Activated naive CD8-positive, alpha-beta T cell treated with anti-CD3 and anti-CD28 coated beads, Interleukin-2, amount 10 ng/mL, durations not matched to agents 7 days and 5 days (primary cell): ENCODE measurements at regions not wholly inside any gene's neighbourhood (a gene's known extent, or its start where the extent isn't known, plus 50 kb on each side); places are given as distances from the start of the nearest gene placed in this dataset.

Source experiments
- ATAC-seq: fragments of 150-1000 bp; cut with Tn5 transposase; one replicate; pipeline ENCODE4 v1.10.0; 2021; ENCODE audit warnings: low read depth, moderate library complexity
- POLR2A ChIA-PET: fragments of 350-600 bp; sonication (Branson Sonifier 250); formaldehyde crosslinking; loops from one replicate; lab custom pipeline; 2021; ENCODE audit warnings: antibody characterized with exemption; lab: Charles Lee
- DNase-seq: peaks from one replicate; pipeline ENCODE4 v3.0.0; 2021
- H3K27ac Mint-ChIP-seq: one replicate; pipeline ENCODE4 v1.8.0; 2022; ENCODE audit warnings: mild to moderate bottlenecking, mixed read lengths
- H3K27me3 Mint-ChIP-seq: one replicate; pipeline ENCODE4 v1.8.0; 2022; ENCODE audit warnings: mild to moderate bottlenecking, moderate library complexity, mixed read lengths
- H3K36me3 Mint-ChIP-seq: one replicate; pipeline ENCODE4 v1.8.0; 2021; ENCODE audit warnings: mild to moderate bottlenecking, mixed read lengths
- H3K4me1 Mint-ChIP-seq: one replicate; pipeline ENCODE4 v1.8.0; 2021; ENCODE audit warnings: mixed read lengths
- H3K4me3 Mint-ChIP-seq: one replicate; pipeline ENCODE4 v1.8.0; 2022; ENCODE audit warnings: mild to moderate bottlenecking, moderate library complexity, mixed read lengths
- H3K9me3 Mint-ChIP-seq: one replicate; pipeline ENCODE4 v1.8.0; 2021; ENCODE audit warnings: mixed read lengths

DNA sequence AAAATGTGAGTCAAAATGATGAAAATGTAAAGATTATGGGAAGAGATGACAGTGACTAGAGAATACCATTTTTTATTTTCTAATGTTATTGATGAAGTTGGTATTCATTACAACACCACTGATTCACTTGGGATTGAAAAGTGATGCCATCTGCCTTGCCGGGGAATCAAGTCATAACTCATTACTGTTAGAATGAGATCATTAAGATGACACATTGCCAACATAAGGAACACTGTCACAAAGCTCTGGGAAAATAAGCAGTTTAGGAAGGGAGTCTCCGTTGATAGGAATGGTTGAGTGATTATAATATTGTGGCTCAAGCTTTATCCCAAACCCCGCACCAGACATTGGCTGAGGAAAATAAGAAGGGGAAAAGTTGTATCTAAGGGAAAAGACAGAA lies 121.5 kb upstream of the PLPP4 start:
- Mint-ChIP-seq H3K4me1 (no peaks in the 10 kb centered on the region), H3K27ac (no peak overlapping the region), H3K36me3 (no peaks in the 10 kb centered on the region), H3K9me3 (no peaks in the 10 kb centered on the region), H3K4me3 (no peak overlapping the region), H3K27me3 (peaks cover 2% of the 10 kb centered on the region)
- POLR2A ChIA-PET: no interaction called here
- no peak for ATAC-seq
- DNase-seq: no peak

DNA sequence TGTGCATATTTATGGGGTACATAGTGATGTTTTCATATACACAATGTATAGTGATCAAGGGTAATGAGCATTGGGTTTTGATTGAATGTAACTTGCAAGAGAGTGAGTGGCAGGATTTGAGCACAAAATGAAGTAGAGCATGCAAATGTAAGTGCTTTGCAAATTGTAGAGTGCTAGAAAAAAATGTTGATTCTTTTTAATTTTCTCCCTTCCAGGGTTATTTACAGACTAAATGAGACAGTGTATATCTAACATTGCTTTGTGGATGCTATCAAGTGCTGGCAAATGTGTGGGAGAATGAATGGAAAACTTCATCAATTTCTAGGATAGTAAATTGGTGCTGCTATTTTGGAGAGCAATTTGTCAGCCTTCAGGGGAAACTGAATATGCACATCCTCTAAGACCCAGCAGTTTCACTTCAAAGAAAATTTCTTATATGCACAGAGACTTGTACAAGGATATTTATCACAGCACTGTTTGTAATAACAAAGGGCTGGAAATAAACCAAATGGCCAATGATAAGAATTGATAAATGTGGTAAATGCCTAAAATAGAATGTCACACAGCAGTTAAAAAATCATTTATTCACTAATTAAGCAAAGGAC lies 120.6 kb upstream of the PLPP4 start:
- Mint-ChIP-seq H3K36me3 (no peaks in the 10 kb centered on the region), H3K27ac (no peak overlapping the region), H3K27me3 (peaks cover 2% of the 10 kb centered on the region), H3K4me3 (no peak overlapping the region), H3K9me3 (no peaks in the 10 kb centered on the region), H3K4me1 (no peaks in the 10 kb centered on the region)
- ATAC-seq (no peak), DNase-seq (no peak)
- POLR2A ChIA-PET: no interaction called here

DNA sequence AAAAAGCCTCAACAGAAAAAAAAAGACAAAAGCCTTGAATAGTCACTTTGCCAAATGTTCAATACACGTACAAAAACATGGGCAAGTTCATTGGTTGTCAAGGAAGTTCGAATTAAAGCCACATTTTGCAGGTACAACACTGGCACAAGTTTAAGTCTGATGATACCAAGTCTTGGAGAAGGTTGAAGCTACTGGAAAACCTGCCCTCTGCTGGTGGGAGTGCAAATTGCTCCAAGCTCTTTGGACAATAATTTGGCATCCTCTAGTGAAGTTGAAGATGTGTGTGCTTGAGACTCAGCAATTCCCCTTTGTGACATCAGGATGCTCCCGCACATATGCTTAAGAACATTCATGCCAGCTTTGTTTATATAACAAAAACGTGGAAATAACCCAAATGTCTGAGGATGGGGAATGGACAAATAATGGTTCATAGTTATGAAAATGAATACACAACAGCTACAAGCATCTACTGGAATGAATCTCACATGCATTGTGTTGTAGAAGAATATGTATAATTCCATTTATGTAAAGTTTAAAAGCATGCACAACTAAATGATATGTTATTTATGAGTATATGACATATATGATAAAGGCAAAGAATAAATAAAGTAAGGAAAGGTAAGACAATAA lies 120.0 kb upstream of the PLPP4 start:
- ATAC-seq (no peak), DNase-seq (peak; percentile 48)
- POLR2A ChIA-PET: no interaction called here
- Mint-ChIP-seq H3K4me3 (no peak overlapping the region), H3K36me3 (no peaks in the 10 kb centered on the region), H3K9me3 (no peaks in the 10 kb centered on the region), H3K27me3 (peaks cover 2% of the 10 kb centered on the region), H3K4me1 (no peaks in the 10 kb centered on the region), H3K27ac (no peak overlapping the region)

DNA sequence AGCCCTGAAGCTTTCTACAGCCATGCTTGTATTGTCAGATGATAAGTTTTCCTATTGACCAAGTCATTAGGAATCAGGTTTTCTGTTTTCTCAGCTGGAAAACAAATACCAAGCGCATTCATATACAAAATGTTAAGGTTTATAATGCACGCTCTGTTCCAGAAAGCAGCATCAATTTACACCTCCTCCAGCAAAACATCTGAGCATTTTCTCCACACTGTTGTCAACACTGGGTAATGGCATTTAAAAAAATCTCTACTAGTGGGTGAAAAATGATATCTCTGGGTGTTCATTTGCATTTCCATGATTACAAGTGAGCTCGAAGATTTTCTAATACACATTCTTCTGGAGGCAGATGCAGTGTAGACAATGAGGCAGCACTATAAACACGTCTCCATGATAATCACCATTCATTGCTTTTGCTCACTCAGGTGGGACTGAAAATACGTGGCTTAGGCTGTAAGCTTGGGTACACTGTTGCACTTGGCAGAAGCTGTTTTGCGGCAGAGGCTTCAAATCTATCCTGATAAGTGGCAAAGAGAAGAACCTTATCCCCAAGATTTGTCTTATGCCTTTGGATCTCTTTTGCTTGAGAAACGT lies 114.8 kb upstream of the PLPP4 start:
- no peaks in the 10 kb centered on the region for H3K9me3 Mint-ChIP-seq
- no peak overlapping the region for H3K4me3 Mint-ChIP-seq
- no peaks in the 10 kb centered on the region for H3K36me3 Mint-ChIP-seq
- DNase-seq (no peak), ATAC-seq (no peak)
- peaks cover 5% of the 10 kb centered on the region for H3K27me3 Mint-ChIP-seq
- H3K27ac Mint-ChIP-seq: no peak overlapping the region
- POLR2A ChIA-PET: no interaction called here
- no peaks in the 10 kb centered on the region for H3K4me1 Mint-ChIP-seq

DNA sequence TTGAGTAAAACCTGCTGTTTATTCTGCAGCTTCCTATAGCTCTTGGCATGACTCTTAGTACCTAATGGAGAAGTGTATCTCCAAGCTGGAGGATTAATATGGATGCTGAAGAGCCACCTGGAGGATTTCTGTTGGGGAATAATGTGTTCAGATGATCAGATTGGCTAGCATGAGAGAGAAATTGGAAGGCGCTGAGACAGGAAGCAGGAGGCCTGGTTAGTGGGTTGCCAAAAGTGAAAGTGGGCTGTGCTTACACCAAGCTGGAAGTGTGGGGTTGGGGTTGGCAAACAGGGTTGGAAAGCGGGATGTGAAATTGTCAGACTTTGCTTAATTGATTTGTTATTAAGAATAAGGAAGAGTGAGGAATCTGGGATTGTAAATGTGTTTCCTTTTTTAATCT lies 111.8 kb upstream of the PLPP4 start:
- Mint-ChIP-seq H3K36me3 (no peaks in the 10 kb centered on the region), H3K27me3 (peaks cover 3% of the 10 kb centered on the region), H3K9me3 (no peaks in the 10 kb centered on the region), H3K27ac (no peak overlapping the region), H3K4me1 (no peaks in the 10 kb centered on the region), H3K4me3 (no peak overlapping the region)
- no peak for ATAC-seq
- POLR2A ChIA-PET: no interaction called here
- DNase-seq: no peak

DNA sequence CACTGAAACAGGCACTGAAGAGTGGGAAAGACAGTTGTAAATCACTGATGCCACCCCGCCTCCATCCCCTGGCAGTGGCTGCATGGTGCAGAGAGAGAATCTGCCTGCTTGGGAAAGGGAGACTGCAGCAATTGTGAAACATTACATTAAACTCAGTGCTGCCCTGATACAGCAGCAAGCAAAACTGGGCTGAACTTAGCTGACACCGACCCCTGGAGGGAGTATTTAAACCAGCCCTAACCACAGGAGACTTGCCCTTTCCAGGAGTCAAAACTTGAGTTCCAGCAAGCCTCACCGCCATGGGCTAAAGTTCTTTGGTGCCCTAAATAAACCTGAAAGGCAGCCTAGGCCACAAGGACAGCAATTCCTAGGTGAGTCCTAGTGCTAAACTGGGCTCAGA lies 109.4 kb upstream of the PLPP4 start:
- DNase-seq: no peak
- POLR2A ChIA-PET: no interaction called here
- H3K4me1 Mint-ChIP-seq: no peaks in the 10 kb centered on the region
- H3K9me3 Mint-ChIP-seq: no peaks in the 10 kb centered on the region
- no peak overlapping the region for H3K27ac Mint-ChIP-seq
- ATAC-seq: no peak
- H3K27me3 Mint-ChIP-seq: peaks cover 3% of the 10 kb centered on the region
- no peak overlapping the region for H3K4me3 Mint-ChIP-seq
- H3K36me3 Mint-ChIP-seq: no peaks in the 10 kb centered on the region

DNA sequence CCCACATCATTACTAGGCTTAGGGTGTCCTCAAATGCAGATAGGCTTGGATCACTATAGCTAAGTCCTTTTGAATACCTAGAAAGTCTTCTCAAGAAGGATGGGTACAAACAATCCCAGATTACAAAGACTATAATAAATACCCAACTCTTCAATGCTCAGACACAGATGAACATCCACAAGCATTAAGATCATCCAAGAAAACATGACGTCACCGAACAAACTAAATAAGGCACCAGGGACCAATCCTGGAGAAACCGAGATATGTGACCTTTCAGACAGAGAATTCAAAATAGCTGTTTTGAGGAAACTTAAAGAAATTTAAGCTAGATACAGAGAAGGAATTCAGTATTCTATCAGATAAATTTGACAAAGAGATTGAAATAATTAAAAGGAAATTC lies 108.0 kb upstream of the PLPP4 start:
- Mint-ChIP-seq H3K9me3 (no peaks in the 10 kb centered on the region), H3K4me1 (no peaks in the 10 kb centered on the region), H3K27ac (no peak overlapping the region), H3K36me3 (no peaks in the 10 kb centered on the region), H3K4me3 (no peak overlapping the region), H3K27me3 (peaks cover 3% of the 10 kb centered on the region)
- DNase-seq (no peak), ATAC-seq (no peak)
- POLR2A ChIA-PET: no interaction called here

DNA sequence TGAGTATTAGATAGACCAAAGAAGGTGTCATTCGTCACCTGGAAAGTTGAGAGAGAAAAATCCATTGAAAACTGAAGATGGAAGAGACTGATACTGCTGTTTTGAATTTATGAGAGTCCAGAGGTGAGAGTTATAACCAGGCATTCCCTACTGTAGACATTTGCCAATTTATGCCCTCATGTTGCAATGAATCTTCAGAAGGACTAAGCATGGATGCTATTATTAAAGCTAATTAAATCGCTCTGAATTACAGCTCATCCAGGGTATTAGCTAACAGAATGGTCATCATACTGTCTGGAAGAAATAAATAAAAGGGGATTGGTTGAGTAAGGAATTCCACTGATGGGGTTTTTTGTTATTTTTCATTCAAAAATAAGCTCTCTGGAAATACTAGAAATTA lies 101.6 kb upstream of the PLPP4 start:
- Mint-ChIP-seq H3K27me3 (no peaks in the 10 kb centered on the region), H3K27ac (no peak overlapping the region), H3K4me1 (no peaks in the 10 kb centered on the region), H3K36me3 (no peaks in the 10 kb centered on the region), H3K9me3 (peaks cover 2% of the 10 kb centered on the region), H3K4me3 (no peak overlapping the region)
- POLR2A ChIA-PET: no interaction called here
- ATAC-seq (no peak), DNase-seq (no peak)

DNA sequence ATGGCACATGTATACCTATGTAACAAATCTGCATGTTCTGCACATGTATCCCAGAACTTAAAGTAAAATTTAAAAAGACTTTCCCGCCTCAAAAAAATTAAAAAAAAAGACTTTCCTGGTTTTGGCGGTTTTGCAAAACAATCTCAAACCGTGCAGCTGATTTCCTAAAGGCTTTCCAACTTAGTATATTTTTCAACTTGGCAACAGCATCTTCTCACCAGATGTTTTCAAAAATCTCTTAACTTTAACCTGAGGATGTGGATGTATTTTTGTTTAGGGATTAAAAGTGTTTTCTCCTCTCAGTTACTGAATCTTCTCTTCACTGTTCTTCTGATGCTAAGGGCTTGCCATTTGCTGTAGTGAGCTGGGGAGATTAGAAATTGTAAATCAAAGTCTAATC lies 96.5 kb upstream of the PLPP4 start:
- Mint-ChIP-seq H3K27me3 (no peaks in the 10 kb centered on the region), H3K9me3 (peaks cover 2% of the 10 kb centered on the region), H3K4me3 (no peak overlapping the region), H3K36me3 (no peaks in the 10 kb centered on the region), H3K27ac (no peak overlapping the region), H3K4me1 (no peaks in the 10 kb centered on the region)
- ATAC-seq (no peak), DNase-seq (no peak)
- POLR2A ChIA-PET: no interaction called here

DNA sequence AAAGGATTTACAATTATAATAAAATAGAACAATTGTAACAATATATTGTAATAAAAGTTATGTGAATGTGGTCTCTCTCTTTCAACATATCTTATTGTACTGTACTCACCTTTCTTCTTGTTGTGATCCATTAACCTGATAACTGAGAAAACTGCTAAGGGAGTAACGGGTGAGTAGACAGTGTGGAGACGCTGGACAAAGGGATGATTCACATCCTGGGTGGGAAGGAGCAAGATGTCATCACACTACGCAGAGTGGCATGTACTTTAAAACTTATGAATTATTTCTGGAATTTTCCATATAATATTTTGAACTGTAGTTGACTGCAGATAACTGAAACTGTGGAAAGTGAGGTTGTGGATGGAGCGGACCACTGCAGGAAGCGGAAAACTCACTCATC lies 91.2 kb upstream of the PLPP4 start:
- POLR2A ChIA-PET: no interaction called here
- no peaks in the 10 kb centered on the region for H3K36me3 Mint-ChIP-seq
- no peak overlapping the region for H3K4me3 Mint-ChIP-seq
- no peaks in the 10 kb centered on the region for H3K4me1 Mint-ChIP-seq
- H3K27ac Mint-ChIP-seq: no peak overlapping the region
- H3K9me3 Mint-ChIP-seq: no peaks in the 10 kb centered on the region
- DNase-seq (no peak), ATAC-seq (no peak)
- H3K27me3 Mint-ChIP-seq: no peaks in the 10 kb centered on the region

DNA sequence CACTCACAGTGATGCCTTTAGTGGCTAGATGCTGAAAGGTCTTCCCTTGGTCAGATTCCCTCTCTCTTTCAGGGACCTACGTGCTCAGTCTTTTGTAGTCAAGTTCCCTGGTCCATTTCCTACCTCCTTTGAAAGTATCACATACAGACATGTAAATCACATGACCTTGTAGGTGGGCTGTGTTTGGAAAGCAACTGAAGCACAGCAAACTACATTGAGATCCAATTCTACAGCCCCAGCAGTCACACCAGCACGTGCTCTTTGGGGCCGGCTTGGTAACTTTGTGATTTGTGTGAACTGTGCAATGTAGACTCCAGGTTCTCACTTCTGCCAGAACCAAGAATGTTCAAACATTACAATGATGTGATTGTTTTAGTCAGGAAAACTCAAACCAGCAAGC lies 89.7 kb upstream of the PLPP4 start:
- DNase-seq (no peak), ATAC-seq (no peak)
- no peaks in the 10 kb centered on the region for H3K36me3 Mint-ChIP-seq
- no peak overlapping the region for H3K4me3 Mint-ChIP-seq
- H3K4me1 Mint-ChIP-seq: no peaks in the 10 kb centered on the region
- H3K9me3 Mint-ChIP-seq: no peaks in the 10 kb centered on the region
- no peak overlapping the region for H3K27ac Mint-ChIP-seq
- POLR2A ChIA-PET: no interaction called here
- H3K27me3 Mint-ChIP-seq: no peaks in the 10 kb centered on the region

DNA sequence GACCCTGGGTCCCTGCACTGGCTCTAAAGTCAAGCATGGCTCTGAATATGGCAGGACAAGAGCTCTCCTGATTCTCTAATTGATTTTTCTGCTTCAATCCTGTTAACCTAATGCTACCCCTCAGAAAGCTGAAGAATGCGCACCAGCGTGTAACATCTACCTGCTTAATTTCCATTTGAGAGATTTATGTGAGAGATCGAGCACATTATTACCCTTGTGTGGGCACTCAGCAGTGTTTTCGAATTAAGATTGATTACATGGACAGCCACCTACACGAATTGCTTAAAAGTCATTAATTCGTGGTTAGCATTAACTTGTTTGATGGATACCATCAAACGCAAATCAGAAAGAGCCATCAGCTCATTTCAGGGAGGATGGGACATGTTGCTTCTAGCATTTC lies 88.7 kb upstream of the PLPP4 start:
- DNase-seq (no peak), ATAC-seq (no peak)
- Mint-ChIP-seq H3K9me3 (no peaks in the 10 kb centered on the region), H3K4me1 (no peaks in the 10 kb centered on the region), H3K27ac (no peak overlapping the region), H3K4me3 (no peak overlapping the region), H3K36me3 (no peaks in the 10 kb centered on the region), H3K27me3 (no peaks in the 10 kb centered on the region)
- POLR2A ChIA-PET: no interaction called here

DNA sequence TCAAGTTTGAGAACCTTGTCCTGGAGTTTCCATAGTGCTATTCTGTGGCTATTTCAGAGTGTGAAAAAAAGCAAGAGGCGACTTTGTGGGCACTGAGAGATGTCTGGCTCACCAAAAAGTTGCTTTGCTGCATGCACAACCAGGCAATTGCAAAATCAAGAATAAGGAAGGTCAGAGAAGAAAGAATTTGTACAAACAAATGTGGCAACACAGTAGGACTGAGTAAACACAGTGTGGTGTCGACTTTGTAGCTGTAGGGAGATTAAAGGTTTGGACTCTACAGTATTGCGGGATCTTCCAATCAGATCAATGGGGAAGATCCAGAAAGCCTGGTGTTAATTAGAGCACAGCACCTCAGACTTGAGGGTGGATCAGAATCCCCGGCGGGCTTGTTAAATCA lies 88.1 kb upstream of the PLPP4 start:
- DNase-seq (no peak), ATAC-seq (no peak)
- no peaks in the 10 kb centered on the region for H3K36me3 Mint-ChIP-seq
- no peak overlapping the region for H3K27ac Mint-ChIP-seq
- no peaks in the 10 kb centered on the region for H3K27me3 Mint-ChIP-seq
- H3K9me3 Mint-ChIP-seq: no peaks in the 10 kb centered on the region
- no peaks in the 10 kb centered on the region for H3K4me1 Mint-ChIP-seq
- H3K4me3 Mint-ChIP-seq: no peak overlapping the region
- POLR2A ChIA-PET: no interaction called here

DNA sequence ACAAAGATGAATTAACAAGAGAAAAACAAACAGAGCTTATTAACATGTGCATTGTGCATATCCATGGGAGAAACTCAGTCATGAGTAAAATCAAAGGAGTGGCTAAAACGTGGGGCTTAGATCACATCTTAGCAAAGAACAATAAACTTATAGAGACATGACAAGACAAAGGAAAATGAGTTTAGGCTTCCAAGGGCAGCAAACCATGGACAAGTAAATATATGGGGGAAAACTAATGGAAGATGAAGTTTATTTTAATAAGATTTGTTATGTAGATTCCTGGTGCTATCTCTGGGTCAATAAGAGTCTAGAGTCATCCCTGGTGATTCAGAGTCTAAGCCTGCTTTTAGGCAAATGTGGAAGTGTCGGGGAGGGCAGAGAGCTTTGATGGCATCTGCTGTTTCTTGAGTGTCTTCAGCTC lies 87.2 kb upstream of the PLPP4 start:
- Mint-ChIP-seq H3K4me3 (no peak overlapping the region), H3K36me3 (no peaks in the 10 kb centered on the region), H3K9me3 (no peaks in the 10 kb centered on the region), H3K27me3 (no peaks in the 10 kb centered on the region), H3K4me1 (no peaks in the 10 kb centered on the region), H3K27ac (no peak overlapping the region)
- ATAC-seq: no peak
- DNase-seq: no peak
- POLR2A ChIA-PET: no interaction called here
